ENCODE measurements at regions not wholly inside any gene's neighbourhood (a gene's known extent, or its start where the extent isn't known, plus 50 kb on each side); places are given as distances from the start of the nearest gene placed in this dataset.

- no peak overlapping the region for H3K27ac ChIP-seq
- no peaks in the 10 kb centered on the region for H3K27me3 ChIP-seq
- no peaks in the 10 kb centered on the region for H3K36me3 ChIP-seq
- no peak for ATAC-seq
- H3K4me3 ChIP-seq, result no peak overlapping the region
- TF ChIP-seq EP300 (IDR thresholded peaks at IDR 0.05), result no peak
- no peak for TF ChIP-seq POLR2A (IDR thresholded peaks at IDR 0.05)
- no peak for TF ChIP-seq POLR2AphosphoS5 (IDR thresholded peaks at IDR 0.05)
- TF ChIP-seq CTCF (IDR thresholded peaks at IDR 0.05), result no peak
- no peaks in the 10 kb centered on the region for H3K9me3 ChIP-seq
- WGBS, 2 donors (ENCODE audit: low coverage in 1 of 2), result 52 to 62% methylated on average over 3 of the region's 3 CpGs
- no peaks in the 10 kb centered on the region for H3K4me1 ChIP-seq
These were observed 184.4 kb downstream of the SHOX2 start for GRCh38 chr3:157921811-157922210.

- Histone ChIP-seq H3K4me1 (no peaks in the 10 kb centered on the region), H3K27ac (no peak overlapping the region), H3K36me3 (no peaks in the 10 kb centered on the region), H3K9me3 (no peaks in the 10 kb centered on the region), H3K27me3 (no peaks in the 10 kb centered on the region), H3K4me3 (no peak overlapping the region)
- no peak for ATAC-seq
- TF ChIP-seq EP300 (IDR thresholded peaks at IDR 0.05) (no peak), CTCF (IDR thresholded peaks at IDR 0.05) (no peak), POLR2AphosphoS5 (IDR thresholded peaks at IDR 0.05) (no peak), POLR2A (IDR thresholded peaks at IDR 0.05) (no peak)
- WGBS, 2 donors (ENCODE audit: low coverage in 1 of 2), result 59 to 75% methylated on average over 8 to 19 of the region's 19 CpGs
These were observed 185.2 kb downstream of the SHOX2 start for GRCh38 chr3:157920822-157921700.

DNA sequence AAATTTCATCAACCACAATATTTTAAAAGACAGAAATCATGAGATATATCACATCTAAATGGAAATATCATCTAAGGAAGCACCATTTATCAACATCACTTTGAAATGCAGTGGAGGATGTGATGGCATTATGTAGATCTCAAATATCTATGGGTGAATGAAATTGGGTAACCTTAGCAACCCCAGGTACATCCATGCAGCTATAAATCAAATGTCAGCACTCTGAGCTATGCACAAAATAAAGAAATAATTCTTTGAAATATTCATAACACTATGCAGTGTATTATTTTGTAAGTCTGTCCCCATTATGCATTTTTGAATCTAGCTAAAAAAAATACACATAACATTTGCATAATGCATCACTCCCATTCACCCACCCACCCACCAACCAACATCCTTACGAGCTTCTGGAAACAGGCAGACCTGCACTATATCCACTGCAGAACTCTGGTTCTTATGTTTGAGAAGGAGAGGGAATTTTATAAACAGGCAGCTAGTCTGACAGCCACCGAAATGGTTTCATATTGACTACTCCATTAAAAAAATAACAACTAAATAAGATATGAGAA lies 186.8 kb downstream of the SHOX2 start:
- H3K4me1 ChIP-seq, result no peaks in the 10 kb centered on the region
- H3K4me3 ChIP-seq, result no peak overlapping the region
- H3K9me3 ChIP-seq, result no peaks in the 10 kb centered on the region
- no peak for ATAC-seq
- WGBS, 2 donors (ENCODE audit: low coverage in 1 of 2), result 89 to 100% methylated on average over 1 to 2 of the region's 2 CpGs
- H3K36me3 ChIP-seq, result no peaks in the 10 kb centered on the region
- H3K27ac ChIP-seq, result no peak overlapping the region
- TF ChIP-seq EP300 (IDR thresholded peaks at IDR 0.05), result no peak
- TF ChIP-seq POLR2AphosphoS5 (IDR thresholded peaks at IDR 0.05), result no peak
- no peak for TF ChIP-seq CTCF (IDR thresholded peaks at IDR 0.05)
- no peak for TF ChIP-seq POLR2A (IDR thresholded peaks at IDR 0.05)
- H3K27me3 ChIP-seq, result no peaks in the 10 kb centered on the region

GRCh38 chr3:157918402-157918801 lies 187.8 kb downstream of the SHOX2 start:
- Histone ChIP-seq H3K9me3 (no peaks in the 10 kb centered on the region), H3K4me3 (no peak overlapping the region), H3K4me1 (no peaks in the 10 kb centered on the region), H3K27me3 (no peaks in the 10 kb centered on the region), H3K36me3 (no peaks in the 10 kb centered on the region), H3K27ac (no peak overlapping the region)
- 66 to 100% methylated on average over 2 to 3 of the region's 3 CpGs for WGBS, 2 donors (ENCODE audit: low coverage in 1 of 2)
- no peak for ATAC-seq
- TF ChIP-seq POLR2AphosphoS5 (IDR thresholded peaks at IDR 0.05) (no peak), EP300 (IDR thresholded peaks at IDR 0.05) (no peak), POLR2A (IDR thresholded peaks at IDR 0.05) (no peak), CTCF (IDR thresholded peaks at IDR 0.05) (no peak)

- no peak for ATAC-seq
- Histone ChIP-seq H3K27me3 (no peaks in the 10 kb centered on the region), H3K9me3 (no peaks in the 10 kb centered on the region), H3K36me3 (no peaks in the 10 kb centered on the region), H3K27ac (no peak overlapping the region), H3K4me3 (no peak overlapping the region), H3K4me1 (no peaks in the 10 kb centered on the region)
- 86 to 94% methylated on average over 3 of the region's 3 CpGs for WGBS, 2 donors (ENCODE audit: low coverage in 1 of 2)
- TF ChIP-seq EP300 (IDR thresholded peaks at IDR 0.05), result no peak
- TF ChIP-seq POLR2A (IDR thresholded peaks at IDR 0.05), result no peak
- TF ChIP-seq CTCF (IDR thresholded peaks at IDR 0.05), result no peak
- TF ChIP-seq POLR2AphosphoS5 (IDR thresholded peaks at IDR 0.05), result no peak
These were observed 189.5 kb downstream of the SHOX2 start for GRCh38 chr3:157916672-157917071.

All from gastroesophageal sphincter (tissue), 4 donors.